ENCODE measurements at regions not wholly inside any gene's neighbourhood (a gene's known extent, or its start where the extent isn't known, plus 50 kb on each side); places are given as distances from the start of the nearest gene placed in this dataset.

GRCh38 chr13:76455960-76456359 is 430.2 kb downstream of the KCTD12 start:
- DNase-seq (ENCODE audit: insufficient read length) = no peak
- no peak for TF ChIP-seq POLR2AphosphoS5 (IDR thresholded peaks at IDR 0.05; ENCODE audit: low read depth, low read length)
- no peak for TF ChIP-seq TAF1 (IDR thresholded peaks at IDR 0.05; ENCODE audit: borderline replicate concordance, low read depth, low read length)
- no peak for TF ChIP-seq POLR2A (IDR thresholded peaks at IDR 0.05; ENCODE audit: low read depth, low read length)
- no peak for FAIRE-seq

GRCh38 chr13:76454991-76455390 is 431.2 kb downstream of the KCTD12 start:
- DNase-seq (ENCODE audit: insufficient read length) (no peak), FAIRE-seq (no peak)
- TF ChIP-seq TAF1 (IDR thresholded peaks at IDR 0.05; ENCODE audit: borderline replicate concordance, low read depth, low read length) (no peak), POLR2A (IDR thresholded peaks at IDR 0.05; ENCODE audit: low read depth, low read length) (no peak), POLR2AphosphoS5 (IDR thresholded peaks at IDR 0.05; ENCODE audit: low read depth, low read length) (no peak)

- no peak for FAIRE-seq
- TF ChIP-seq TAF1 (IDR thresholded peaks at IDR 0.05; ENCODE audit: borderline replicate concordance, low read depth, low read length) (no peak), POLR2AphosphoS5 (IDR thresholded peaks at IDR 0.05; ENCODE audit: low read depth, low read length) (no peak), POLR2A (IDR thresholded peaks at IDR 0.05; ENCODE audit: low read depth, low read length) (no peak)
- DNase-seq (ENCODE audit: insufficient read length) = no peak
Observed at GRCh38 chr13:76449716-76450115, 436.5 kb downstream of the KCTD12 start.

GRCh38 chr13:76446191-76446590 is 440.0 kb downstream of the KCTD12 start:
- TF ChIP-seq POLR2A (IDR thresholded peaks at IDR 0.05; ENCODE audit: low read depth, low read length) (no peak), TAF1 (IDR thresholded peaks at IDR 0.05; ENCODE audit: borderline replicate concordance, low read depth, low read length) (no peak), POLR2AphosphoS5 (IDR thresholded peaks at IDR 0.05; ENCODE audit: low read depth, low read length) (no peak)
- FAIRE-seq = no peak
- no peak for DNase-seq (ENCODE audit: insufficient read length)

GRCh38 chr13:76440568-76440967 is 445.6 kb downstream of the KCTD12 start:
- DNase-seq (ENCODE audit: insufficient read length) (peak; percentile 14), FAIRE-seq (peak; percentile 56)
- no peak for TF ChIP-seq TAF1 (IDR thresholded peaks at IDR 0.05; ENCODE audit: borderline replicate concordance, low read depth, low read length)

- FAIRE-seq = no peak
- TF ChIP-seq TAF1 (IDR thresholded peaks at IDR 0.05; ENCODE audit: borderline replicate concordance, low read depth, low read length) (no peak), POLR2AphosphoS5 (IDR thresholded peaks at IDR 0.05; ENCODE audit: low read depth, low read length) (no peak), POLR2A (IDR thresholded peaks at IDR 0.05; ENCODE audit: low read depth, low read length) (no peak)
- DNase-seq (ENCODE audit: insufficient read length) = no peak
Observed at GRCh38 chr13:76439546-76439945, 446.7 kb downstream of the KCTD12 start.

- TF ChIP-seq POLR2AphosphoS5 (IDR thresholded peaks at IDR 0.05; ENCODE audit: low read depth, low read length) (no peak), POLR2A (IDR thresholded peaks at IDR 0.05; ENCODE audit: low read depth, low read length) (no peak)
- DNase-seq (ENCODE audit: insufficient read length) = no peak
- no peak for FAIRE-seq
Observed at GRCh38 chr13:76438050-76438449, 448.2 kb downstream of the KCTD12 start.

- FAIRE-seq = no peak
- DNase-seq (ENCODE audit: insufficient read length) = no peak
- TF ChIP-seq POLR2AphosphoS5 (IDR thresholded peaks at IDR 0.05; ENCODE audit: low read depth, low read length) = no peak
- no peak for TF ChIP-seq TAF1 (IDR thresholded peaks at IDR 0.05; ENCODE audit: borderline replicate concordance, low read depth, low read length)
- TF ChIP-seq POLR2A (IDR thresholded peaks at IDR 0.05; ENCODE audit: low read depth, low read length) = no peak
Observed at GRCh38 chr13:76425935-76426334, 460.3 kb downstream of the KCTD12 start.

GRCh38 chr13:76421011-76421410 is 465.2 kb downstream of the KCTD12 start:
- DNase-seq (ENCODE audit: insufficient read length) = no peak
- no peak for TF ChIP-seq POLR2A (IDR thresholded peaks at IDR 0.05; ENCODE audit: low read depth, low read length)
- TF ChIP-seq POLR2AphosphoS5 (IDR thresholded peaks at IDR 0.05; ENCODE audit: low read depth, low read length) = no peak
- no peak for TF ChIP-seq TAF1 (IDR thresholded peaks at IDR 0.05; ENCODE audit: borderline replicate concordance, low read depth, low read length)
- FAIRE-seq = no peak

- FAIRE-seq = no peak
- no peak for TF ChIP-seq TAF1 (IDR thresholded peaks at IDR 0.05; ENCODE audit: borderline replicate concordance, low read depth, low read length)
- no peak for TF ChIP-seq POLR2A (IDR thresholded peaks at IDR 0.05; ENCODE audit: low read depth, low read length)
- TF ChIP-seq POLR2AphosphoS5 (IDR thresholded peaks at IDR 0.05; ENCODE audit: low read depth, low read length) = no peak
- no peak for DNase-seq (ENCODE audit: insufficient read length)
Observed at GRCh38 chr13:76418404-76418803, 467.8 kb downstream of the KCTD12 start.

- FAIRE-seq (no peak), DNase-seq (ENCODE audit: insufficient read length) (no peak)
- no peak for TF ChIP-seq POLR2A (IDR thresholded peaks at IDR 0.05; ENCODE audit: low read depth, low read length)
- TF ChIP-seq POLR2AphosphoS5 (IDR thresholded peaks at IDR 0.05; ENCODE audit: low read depth, low read length) = no peak
- TF ChIP-seq TAF1 (IDR thresholded peaks at IDR 0.05; ENCODE audit: borderline replicate concordance, low read depth, low read length) = no peak
Observed at GRCh38 chr13:76414320-76414719, 471.9 kb downstream of the KCTD12 start.

- TF ChIP-seq POLR2AphosphoS5 (IDR thresholded peaks at IDR 0.05; ENCODE audit: low read depth, low read length) (no peak), POLR2A (IDR thresholded peaks at IDR 0.05; ENCODE audit: low read depth, low read length) (no peak), TAF1 (IDR thresholded peaks at IDR 0.05; ENCODE audit: borderline replicate concordance, low read depth, low read length) (no peak)
- FAIRE-seq = no peak
- no peak for DNase-seq (ENCODE audit: insufficient read length)
Observed at GRCh38 chr13:76406243-76406642, 480.0 kb downstream of the KCTD12 start.

- TF ChIP-seq POLR2A (IDR thresholded peaks at IDR 0.05; ENCODE audit: low read depth, low read length) (no peak), POLR2AphosphoS5 (IDR thresholded peaks at IDR 0.05; ENCODE audit: low read depth, low read length) (no peak), TAF1 (IDR thresholded peaks at IDR 0.05; ENCODE audit: borderline replicate concordance, low read depth, low read length) (no peak)
- no peak for FAIRE-seq
- no peak for DNase-seq (ENCODE audit: insufficient read length)
Observed at GRCh38 chr13:76398425-76398824, 487.8 kb downstream of the KCTD12 start.
